ENCODE measurements at regions not wholly inside any gene's neighbourhood (a gene's known extent, or its start where the extent isn't known, plus 50 kb on each side); places are given as distances from the start of the nearest gene placed in this dataset.

DNA sequence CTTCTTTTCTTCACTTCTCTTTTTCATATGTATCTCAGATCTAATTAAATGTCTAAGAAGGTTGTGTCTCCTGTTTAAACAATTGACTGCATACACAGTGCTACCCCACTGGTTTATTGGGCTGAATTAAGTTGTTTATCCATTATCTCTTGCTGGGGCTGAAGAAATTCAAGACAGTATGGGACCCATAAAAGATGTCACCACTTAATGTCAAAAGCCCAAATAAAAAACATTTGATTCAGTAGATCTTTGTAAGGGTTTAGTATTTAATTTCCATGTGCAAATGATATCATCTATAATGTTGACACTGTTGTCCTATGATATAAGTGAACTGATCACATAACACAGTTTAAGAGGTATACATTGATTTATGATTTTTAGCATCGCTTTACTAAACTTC lies 1431.9 kb upstream of the PCDH20 start:
- 96% methylated on average over 1 of the region's 1 CpG for WGBS

DNA sequence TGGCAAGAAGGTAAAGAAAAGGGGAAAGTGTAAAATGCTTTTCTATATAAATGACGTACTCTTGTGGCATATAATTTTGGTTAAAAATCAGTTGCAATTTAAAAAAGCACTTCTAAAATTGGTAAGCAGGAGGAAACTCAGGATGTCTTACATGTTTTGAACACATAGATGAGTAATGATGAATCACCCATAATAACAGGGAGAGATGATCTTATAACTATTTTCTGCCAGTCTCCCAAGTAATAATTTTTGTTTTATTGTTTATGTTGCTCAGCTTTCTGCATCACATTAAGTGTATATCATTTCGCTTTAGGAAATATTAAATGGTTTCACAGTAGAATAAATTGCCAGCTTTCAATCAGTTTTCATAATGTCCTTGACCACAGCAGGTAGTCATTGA lies 1430.7 kb upstream of the PCDH20 start:
- no peaks in the 10 kb centered on the region for H3K4me1 ChIP-seq (ENCODE audit: control insufficient read depth in 4 of 4, insufficient read depth in 4 of 4, low read length in 3 of 4)
- no peak for DNase-seq (ENCODE audit: low spot score)
- no peaks in the 10 kb centered on the region for H3K27me3 ChIP-seq (ENCODE audit: control insufficient read depth in 4 of 4, insufficient read depth in 4 of 4, low read length in 3 of 4)
- H3K9me3 ChIP-seq (ENCODE audit: control insufficient read depth in 4 of 4, low read length in 3 of 4) = no peaks in the 10 kb centered on the region
- no peak overlapping the region for H3K4me3 ChIP-seq (ENCODE audit: low read depth in 1 of 3, low read length in 3 of 3)
- no peak overlapping the region for H3K9ac ChIP-seq (ENCODE audit: low read depth in 1 of 2, low read length in 2 of 2)
- no peak overlapping the region for H3K27ac ChIP-seq (ENCODE audit: low read depth in 1 of 2, low read length in 2 of 2)
- WGBS = 81% methylated on average over 2 of the region's 2 CpGs
- H3K36me3 ChIP-seq (ENCODE audit: control insufficient read depth in 4 of 4, insufficient read depth in 3 of 4, low read depth in 1 of 4, low read length in 3 of 4) = no peaks in the 10 kb centered on the region
- TF ChIP-seq, protein P1, sequence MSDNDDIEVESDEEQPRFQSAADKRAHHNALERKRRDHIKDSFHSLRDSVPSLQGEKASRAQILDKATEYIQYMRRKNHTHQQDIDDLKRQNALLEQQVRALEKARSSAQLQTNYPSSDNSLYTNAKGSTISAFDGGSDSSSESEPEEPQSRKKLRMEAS (IDR thresholded peaks at IDR 0.05) = no peak
- TF ChIP-seq, protein P2, sequence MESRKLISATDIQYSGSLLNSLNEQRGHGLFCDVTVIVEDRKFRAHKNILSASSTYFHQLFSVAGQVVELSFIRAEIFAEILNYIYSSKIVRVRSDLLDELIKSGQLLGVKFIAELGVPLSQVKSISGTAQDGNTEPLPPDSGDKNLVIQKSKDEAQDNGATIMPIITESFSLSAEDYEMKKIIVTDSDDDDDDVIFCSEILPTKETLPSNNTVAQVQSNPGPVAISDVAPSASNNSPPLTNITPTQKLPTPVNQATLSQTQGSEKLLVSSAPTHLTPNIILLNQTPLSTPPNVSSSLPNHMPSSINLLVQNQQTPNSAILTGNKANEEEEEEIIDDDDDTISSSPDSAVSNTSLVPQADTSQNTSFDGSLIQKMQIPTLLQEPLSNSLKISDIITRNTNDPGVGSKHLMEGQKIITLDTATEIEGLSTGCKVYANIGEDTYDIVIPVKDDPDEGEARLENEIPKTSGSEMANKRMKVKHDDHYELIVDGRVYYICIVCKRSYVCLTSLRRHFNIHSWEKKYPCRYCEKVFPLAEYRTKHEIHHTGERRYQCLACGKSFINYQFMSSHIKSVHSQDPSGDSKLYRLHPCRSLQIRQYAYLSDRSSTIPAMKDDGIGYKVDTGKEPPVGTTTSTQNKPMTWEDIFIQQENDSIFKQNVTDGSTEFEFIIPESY (IDR thresholded peaks at IDR 0.05) = no peak
- TF ChIP-seq JUND (IDR thresholded peaks at IDR 0.05) (no peak), RXRA (IDR thresholded peaks at IDR 0.05) (no peak), NR2F2 (IDR thresholded peaks at IDR 0.05) (no peak), RAD21 (IDR thresholded peaks at IDR 0.05) (no peak), GABPA (IDR thresholded peaks at IDR 0.05 in 1 of 2, conservative IDR thresholded peaks at IDR 0.05 in 1 of 2) (no peak), TAF1 (conservative IDR thresholded peaks at IDR 0.05) (no peak), SP1 (IDR thresholded peaks at IDR 0.05) (no peak), EGR1 (IDR thresholded peaks at IDR 0.05; ENCODE audit: low read depth in 2 of 2) (no peak), FOXA2 (IDR thresholded peaks at IDR 0.05) (no peak), YY1 (IDR thresholded peaks at IDR 0.05) (no peak)
- TF ChIP-seq, protein P3, sequence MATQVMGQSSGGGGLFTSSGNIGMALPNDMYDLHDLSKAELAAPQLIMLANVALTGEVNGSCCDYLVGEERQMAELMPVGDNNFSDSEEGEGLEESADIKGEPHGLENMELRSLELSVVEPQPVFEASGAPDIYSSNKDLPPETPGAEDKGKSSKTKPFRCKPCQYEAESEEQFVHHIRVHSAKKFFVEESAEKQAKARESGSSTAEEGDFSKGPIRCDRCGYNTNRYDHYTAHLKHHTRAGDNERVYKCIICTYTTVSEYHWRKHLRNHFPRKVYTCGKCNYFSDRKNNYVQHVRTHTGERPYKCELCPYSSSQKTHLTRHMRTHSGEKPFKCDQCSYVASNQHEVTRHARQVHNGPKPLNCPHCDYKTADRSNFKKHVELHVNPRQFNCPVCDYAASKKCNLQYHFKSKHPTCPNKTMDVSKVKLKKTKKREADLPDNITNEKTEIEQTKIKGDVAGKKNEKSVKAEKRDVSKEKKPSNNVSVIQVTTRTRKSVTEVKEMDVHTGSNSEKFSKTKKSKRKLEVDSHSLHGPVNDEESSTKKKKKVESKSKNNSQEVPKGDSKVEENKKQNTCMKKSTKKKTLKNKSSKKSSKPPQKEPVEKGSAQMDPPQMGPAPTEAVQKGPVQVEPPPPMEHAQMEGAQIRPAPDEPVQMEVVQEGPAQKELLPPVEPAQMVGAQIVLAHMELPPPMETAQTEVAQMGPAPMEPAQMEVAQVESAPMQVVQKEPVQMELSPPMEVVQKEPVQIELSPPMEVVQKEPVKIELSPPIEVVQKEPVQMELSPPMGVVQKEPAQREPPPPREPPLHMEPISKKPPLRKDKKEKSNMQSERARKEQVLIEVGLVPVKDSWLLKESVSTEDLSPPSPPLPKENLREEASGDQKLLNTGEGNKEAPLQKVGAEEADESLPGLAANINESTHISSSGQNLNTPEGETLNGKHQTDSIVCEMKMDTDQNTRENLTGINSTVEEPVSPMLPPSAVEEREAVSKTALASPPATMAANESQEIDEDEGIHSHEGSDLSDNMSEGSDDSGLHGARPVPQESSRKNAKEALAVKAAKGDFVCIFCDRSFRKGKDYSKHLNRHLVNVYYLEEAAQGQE (IDR thresholded peaks at IDR 0.05) = no peak

More for the DNA sequence above, 1431.9 kb upstream of the PCDH20 start:
- no peak overlapping the region for H3K4me3 ChIP-seq (ENCODE audit: low read depth in 1 of 3, low read length in 3 of 3)
- no peaks in the 10 kb centered on the region for H3K4me1 ChIP-seq (ENCODE audit: control insufficient read depth in 4 of 4, insufficient read depth in 4 of 4, low read length in 3 of 4)
- no peak overlapping the region for H3K9ac ChIP-seq (ENCODE audit: low read depth in 1 of 2, low read length in 2 of 2)
- DNase-seq (ENCODE audit: low spot score) = no peak
- H3K27ac ChIP-seq (ENCODE audit: low read depth in 1 of 2, low read length in 2 of 2) = no peak overlapping the region
- H3K36me3 ChIP-seq (ENCODE audit: control insufficient read depth in 4 of 4, insufficient read depth in 3 of 4, low read depth in 1 of 4, low read length in 3 of 4) = no peaks in the 10 kb centered on the region
- H3K9me3 ChIP-seq (ENCODE audit: control insufficient read depth in 4 of 4, low read length in 3 of 4) = no peaks in the 10 kb centered on the region
- TF ChIP-seq RXRA (IDR thresholded peaks at IDR 0.05) (no peak), GABPA (IDR thresholded peaks at IDR 0.05 in 1 of 2, conservative IDR thresholded peaks at IDR 0.05 in 1 of 2) (no peak), NR2F2 (IDR thresholded peaks at IDR 0.05) (no peak), RAD21 (IDR thresholded peaks at IDR 0.05) (no peak), FOXA1 (IDR thresholded peaks at IDR 0.05) (no peak), JUND (IDR thresholded peaks at IDR 0.05) (no peak), HNF4A (conservative IDR thresholded peaks at IDR 0.05) (no peak), HNF4G (IDR thresholded peaks at IDR 0.05) (no peak), YY1 (IDR thresholded peaks at IDR 0.05) (no peak), FOXA2 (IDR thresholded peaks at IDR 0.05) (no peak), TAF1 (conservative IDR thresholded peaks at IDR 0.05) (no peak)
- TF ChIP-seq, protein P3 (IDR thresholded peaks at IDR 0.05) = no peak
- TF ChIP-seq, protein P1 (IDR thresholded peaks at IDR 0.05) = no peak
- TF ChIP-seq, protein P4, sequence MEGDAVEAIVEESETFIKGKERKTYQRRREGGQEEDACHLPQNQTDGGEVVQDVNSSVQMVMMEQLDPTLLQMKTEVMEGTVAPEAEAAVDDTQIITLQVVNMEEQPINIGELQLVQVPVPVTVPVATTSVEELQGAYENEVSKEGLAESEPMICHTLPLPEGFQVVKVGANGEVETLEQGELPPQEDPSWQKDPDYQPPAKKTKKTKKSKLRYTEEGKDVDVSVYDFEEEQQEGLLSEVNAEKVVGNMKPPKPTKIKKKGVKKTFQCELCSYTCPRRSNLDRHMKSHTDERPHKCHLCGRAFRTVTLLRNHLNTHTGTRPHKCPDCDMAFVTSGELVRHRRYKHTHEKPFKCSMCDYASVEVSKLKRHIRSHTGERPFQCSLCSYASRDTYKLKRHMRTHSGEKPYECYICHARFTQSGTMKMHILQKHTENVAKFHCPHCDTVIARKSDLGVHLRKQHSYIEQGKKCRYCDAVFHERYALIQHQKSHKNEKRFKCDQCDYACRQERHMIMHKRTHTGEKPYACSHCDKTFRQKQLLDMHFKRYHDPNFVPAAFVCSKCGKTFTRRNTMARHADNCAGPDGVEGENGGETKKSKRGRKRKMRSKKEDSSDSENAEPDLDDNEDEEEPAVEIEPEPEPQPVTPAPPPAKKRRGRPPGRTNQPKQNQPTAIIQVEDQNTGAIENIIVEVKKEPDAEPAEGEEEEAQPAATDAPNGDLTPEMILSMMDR (IDR thresholded peaks at IDR 0.05; ENCODE audit: low read depth, low read length, missing input control) = no peak
- TF ChIP-seq, protein P5, sequence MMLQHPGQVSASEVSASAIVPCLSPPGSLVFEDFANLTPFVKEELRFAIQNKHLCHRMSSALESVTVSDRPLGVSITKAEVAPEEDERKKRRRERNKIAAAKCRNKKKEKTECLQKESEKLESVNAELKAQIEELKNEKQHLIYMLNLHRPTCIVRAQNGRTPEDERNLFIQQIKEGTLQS (IDR thresholded peaks at IDR 0.05) = no peak
- H3K27me3 ChIP-seq (ENCODE audit: control insufficient read depth in 4 of 4, insufficient read depth in 4 of 4, low read length in 3 of 4) = no peaks in the 10 kb centered on the region

Data from liver (tissue), 8 donors.